HFFc6 (cell line): ENCODE measurements at regions not wholly inside any gene's neighbourhood (a gene's known extent, or its start where the extent isn't known, plus 50 kb on each side); places are given as distances from the start of the nearest gene placed in this dataset.
A peak's percentile ranks its signal among the peaks of the same experiment; 100 is the strongest.

Experiments
- DNase-seq: peaks from one replicate; pipeline ENCODE4 v3.0.0-alpha.2; 2018
- H3K27ac Mint-ChIP-seq: 2 replicates; pipeline ENCODE4 v1.8.0; 2020; ENCODE audit warnings: mild to moderate bottlenecking, mixed read lengths
- H3K27me3 Mint-ChIP-seq: 2 replicates; pipeline ENCODE4 v1.8.0; 2021; ENCODE audit warnings: mild to moderate bottlenecking, moderate library complexity, mixed read lengths; ENCODE audit not compliant: insufficient read depth
- H3K36me3 Mint-ChIP-seq: 2 replicates; pipeline ENCODE4 v1.8.0; 2021; ENCODE audit warnings: low read depth, mixed read lengths
- H3K4me1 Mint-ChIP-seq: 2 replicates; pipeline ENCODE4 v1.8.0; 2020; ENCODE audit warnings: low read depth, mixed read lengths
- H3K4me3 Mint-ChIP-seq: 2 replicates; pipeline ENCODE4 v1.8.0; 2020; ENCODE audit warnings: mild to moderate bottlenecking, moderate library complexity, mixed read lengths
- H3K9me3 Mint-ChIP-seq: 2 replicates; pipeline ENCODE4 v1.8.0; 2020; ENCODE audit warnings: mild to moderate bottlenecking, mixed read lengths
- TF ChIP-seq, protein P1 (sequence below): fragments of 200-600 bp; sonication (generic); IDR thresholded peaks from 2 replicates; pipeline ENCODE4 v1.5.0; 2021; ENCODE audit warnings: antibody characterized with exemption, mild to moderate bottlenecking

DNA sequence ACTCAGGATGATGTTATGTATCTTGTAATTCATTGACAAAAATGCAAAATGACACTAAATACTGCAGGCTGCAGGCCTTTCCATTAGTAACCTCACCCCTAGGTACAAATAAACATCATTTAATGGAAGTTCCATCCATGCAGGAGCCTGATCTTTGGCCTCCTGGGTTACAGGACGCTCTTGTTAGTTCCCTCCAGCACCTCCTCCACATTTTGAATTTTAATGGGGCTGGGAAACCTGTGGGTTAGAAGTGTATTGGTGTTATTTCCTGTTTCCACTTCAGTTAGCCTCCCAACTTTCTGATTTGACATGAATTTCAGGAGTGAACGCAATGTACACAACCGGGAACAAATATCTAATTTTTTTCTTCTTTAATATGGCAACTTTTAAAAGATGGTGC lies 237.1 kb upstream of the ARGLU1 start:
- Mint-ChIP-seq H3K9me3 (peaks cover under 1% of the 10 kb centered on the region; the same call in 1 of the 2 replicates), H3K36me3 (no peaks in the 10 kb centered on the region), H3K4me1 (no peaks in the 10 kb centered on the region), H3K4me3 (no peak overlapping the region), H3K27ac (no peak overlapping the region), H3K27me3 (no peaks in the 10 kb centered on the region; the same call in 1 of the 2 replicates)
- no peak for DNase-seq
- TF ChIP-seq, protein P1, sequence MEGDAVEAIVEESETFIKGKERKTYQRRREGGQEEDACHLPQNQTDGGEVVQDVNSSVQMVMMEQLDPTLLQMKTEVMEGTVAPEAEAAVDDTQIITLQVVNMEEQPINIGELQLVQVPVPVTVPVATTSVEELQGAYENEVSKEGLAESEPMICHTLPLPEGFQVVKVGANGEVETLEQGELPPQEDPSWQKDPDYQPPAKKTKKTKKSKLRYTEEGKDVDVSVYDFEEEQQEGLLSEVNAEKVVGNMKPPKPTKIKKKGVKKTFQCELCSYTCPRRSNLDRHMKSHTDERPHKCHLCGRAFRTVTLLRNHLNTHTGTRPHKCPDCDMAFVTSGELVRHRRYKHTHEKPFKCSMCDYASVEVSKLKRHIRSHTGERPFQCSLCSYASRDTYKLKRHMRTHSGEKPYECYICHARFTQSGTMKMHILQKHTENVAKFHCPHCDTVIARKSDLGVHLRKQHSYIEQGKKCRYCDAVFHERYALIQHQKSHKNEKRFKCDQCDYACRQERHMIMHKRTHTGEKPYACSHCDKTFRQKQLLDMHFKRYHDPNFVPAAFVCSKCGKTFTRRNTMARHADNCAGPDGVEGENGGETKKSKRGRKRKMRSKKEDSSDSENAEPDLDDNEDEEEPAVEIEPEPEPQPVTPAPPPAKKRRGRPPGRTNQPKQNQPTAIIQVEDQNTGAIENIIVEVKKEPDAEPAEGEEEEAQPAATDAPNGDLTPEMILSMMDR, result no peak

DNA sequence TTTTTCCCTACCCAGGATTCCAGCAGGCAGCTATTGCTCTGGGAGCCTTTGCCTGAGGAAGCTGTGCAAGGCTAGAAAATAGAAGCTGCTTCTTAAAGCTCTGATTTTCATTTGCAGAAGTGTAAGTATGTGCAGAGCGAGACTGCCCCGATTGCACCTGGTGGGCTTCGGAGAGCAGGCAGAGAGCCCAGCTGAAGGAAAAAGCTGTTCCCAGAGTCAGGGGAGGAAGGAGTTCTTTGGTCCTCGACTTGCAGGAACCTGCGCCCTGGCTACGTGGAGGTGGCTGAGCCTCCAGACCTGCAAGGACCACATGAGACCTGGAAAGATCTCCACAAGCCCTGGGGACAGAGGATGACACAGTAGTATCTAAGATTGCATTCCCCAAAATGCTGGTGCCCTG lies 235.0 kb upstream of the ARGLU1 start:
- Mint-ChIP-seq H3K27ac (no peak overlapping the region), H3K9me3 (peaks cover 10% of the 10 kb centered on the region; the same call in 1 of the 2 replicates), H3K4me1 (no peaks in the 10 kb centered on the region), H3K27me3 (no peaks in the 10 kb centered on the region; the same call in 1 of the 2 replicates), H3K36me3 (no peaks in the 10 kb centered on the region; the same call in 1 of the 2 replicates), H3K4me3 (no peak overlapping the region)
- TF ChIP-seq, protein P1, result no peak
- DNase-seq, result no peak

DNA sequence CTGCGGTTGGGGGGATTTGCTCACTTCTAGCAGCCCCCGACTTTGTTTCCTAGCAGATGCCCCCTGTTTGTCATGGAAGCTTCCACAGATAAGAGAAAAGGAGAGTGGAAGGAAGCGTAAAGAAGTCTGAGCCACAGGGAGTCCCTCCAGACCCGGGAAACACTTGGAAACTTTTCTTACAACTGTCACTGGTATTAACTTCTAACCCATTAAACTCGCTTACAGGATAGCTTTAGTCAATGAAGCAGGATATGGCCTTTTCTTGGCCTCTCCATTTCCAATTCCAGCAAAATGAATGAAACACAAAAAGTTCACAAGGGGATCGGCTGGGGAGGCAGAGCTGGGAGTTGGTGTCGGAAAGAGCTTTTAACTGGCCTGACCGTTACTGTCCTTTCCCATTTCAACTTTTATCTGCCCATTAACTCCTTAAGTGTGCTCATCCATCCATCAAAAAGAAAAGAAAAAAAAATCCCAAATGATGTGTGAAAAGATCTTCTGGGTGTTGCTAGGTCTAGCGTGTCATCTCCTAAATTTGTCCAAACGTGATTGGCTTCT lies 231.9 kb upstream of the ARGLU1 start:
- Mint-ChIP-seq H3K27ac (no peak overlapping the region), H3K36me3 (no peaks in the 10 kb centered on the region; the same call in 1 of the 2 replicates), H3K27me3 (no peaks in the 10 kb centered on the region), H3K9me3 (peaks cover 10% of the 10 kb centered on the region; the same call in 1 of the 2 replicates), H3K4me1 (no peaks in the 10 kb centered on the region), H3K4me3 (no peak overlapping the region)
- DNase-seq, result no peak
- TF ChIP-seq, protein P1, result no peak

DNA sequence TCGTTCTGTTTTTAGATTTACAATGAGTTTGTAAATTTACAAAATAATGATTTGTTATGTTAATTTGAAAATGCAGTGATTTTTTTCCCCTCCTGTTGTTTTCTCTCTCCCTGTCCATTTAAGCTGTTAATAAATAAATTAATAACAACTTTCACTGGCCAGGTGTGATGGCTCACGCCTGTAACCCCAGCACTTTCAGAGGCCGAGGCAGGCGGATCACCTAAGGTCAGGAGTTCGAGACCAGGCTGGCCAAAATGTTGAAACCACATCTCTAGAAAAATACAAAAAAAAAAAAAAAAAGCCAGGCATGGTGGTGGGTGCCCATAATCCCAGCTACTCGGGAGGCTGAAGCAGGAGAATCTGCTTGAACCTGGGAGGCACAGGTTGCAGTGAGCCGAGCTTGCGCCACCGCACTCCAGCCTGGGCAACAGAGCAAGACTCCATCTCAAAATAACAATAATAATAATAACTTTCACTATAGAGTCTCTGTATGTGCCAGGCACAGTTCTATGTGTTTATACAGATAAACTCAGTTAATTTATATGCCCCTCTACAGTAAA lies 229.2 kb upstream of the ARGLU1 start:
- H3K4me1 Mint-ChIP-seq, result no peaks in the 10 kb centered on the region
- H3K9me3 Mint-ChIP-seq, result peaks cover 10% of the 10 kb centered on the region; the same call in 1 of the 2 replicates
- TF ChIP-seq, protein P1, result no peak
- H3K4me3 Mint-ChIP-seq, result no peak overlapping the region
- DNase-seq, result no peak
- no peaks in the 10 kb centered on the region for H3K27me3 Mint-ChIP-seq
- H3K36me3 Mint-ChIP-seq, result no peaks in the 10 kb centered on the region; the same call in 1 of the 2 replicates
- no peak overlapping the region for H3K27ac Mint-ChIP-seq

DNA sequence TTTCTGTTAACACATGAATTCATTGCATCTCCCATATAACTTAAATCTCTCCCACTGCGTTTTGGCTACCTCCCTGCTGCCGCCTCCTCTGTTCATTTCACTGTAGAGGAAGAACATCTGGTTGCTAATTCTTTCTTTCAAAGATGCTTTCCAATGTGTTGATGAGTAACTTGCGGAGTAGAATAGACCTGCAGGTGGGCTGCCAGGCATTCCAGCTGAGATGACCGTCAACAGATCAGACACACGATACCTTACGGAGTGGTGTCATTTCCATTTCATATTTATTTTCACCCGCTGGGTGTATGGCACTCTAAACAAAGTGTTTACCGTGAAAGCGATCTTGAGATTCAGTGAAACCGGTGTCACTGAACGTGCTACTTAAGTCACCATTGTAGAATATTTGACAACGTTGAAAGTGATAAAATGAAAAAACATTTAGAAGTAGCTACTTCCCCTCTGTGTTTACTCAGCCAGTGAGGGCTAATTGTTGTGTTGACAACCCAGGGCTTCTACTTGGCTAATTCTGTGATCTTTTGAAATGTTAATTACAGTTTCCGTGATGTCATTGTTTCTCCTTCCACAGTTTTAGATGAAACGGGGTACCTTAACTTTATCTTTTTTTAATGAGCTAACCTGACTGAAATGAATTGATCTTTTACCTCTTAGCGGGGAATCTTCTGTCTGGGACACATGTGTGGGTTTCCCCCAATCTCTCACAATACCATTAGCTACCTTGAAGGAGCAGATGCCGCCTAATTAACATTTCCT lies 228.5 kb upstream of the ARGLU1 start:
- no peak for DNase-seq
- no peaks in the 10 kb centered on the region for H3K4me1 Mint-ChIP-seq
- TF ChIP-seq, protein P1, result no peak
- H3K27me3 Mint-ChIP-seq, result no peaks in the 10 kb centered on the region
- H3K36me3 Mint-ChIP-seq, result no peaks in the 10 kb centered on the region; the same call in 1 of the 2 replicates
- peaks cover 10% of the 10 kb centered on the region; the same call in 1 of the 2 replicates for H3K9me3 Mint-ChIP-seq
- peak overlapping the region; percentile 52; the same call in 1 of the 2 replicates for H3K4me3 Mint-ChIP-seq
- no peak overlapping the region for H3K27ac Mint-ChIP-seq
